ENCODE measurements at regions not wholly inside any gene's neighbourhood (a gene's known extent, or its start where the extent isn't known, plus 50 kb on each side); places are given as distances from the start of the nearest gene placed in this dataset.

DNA sequence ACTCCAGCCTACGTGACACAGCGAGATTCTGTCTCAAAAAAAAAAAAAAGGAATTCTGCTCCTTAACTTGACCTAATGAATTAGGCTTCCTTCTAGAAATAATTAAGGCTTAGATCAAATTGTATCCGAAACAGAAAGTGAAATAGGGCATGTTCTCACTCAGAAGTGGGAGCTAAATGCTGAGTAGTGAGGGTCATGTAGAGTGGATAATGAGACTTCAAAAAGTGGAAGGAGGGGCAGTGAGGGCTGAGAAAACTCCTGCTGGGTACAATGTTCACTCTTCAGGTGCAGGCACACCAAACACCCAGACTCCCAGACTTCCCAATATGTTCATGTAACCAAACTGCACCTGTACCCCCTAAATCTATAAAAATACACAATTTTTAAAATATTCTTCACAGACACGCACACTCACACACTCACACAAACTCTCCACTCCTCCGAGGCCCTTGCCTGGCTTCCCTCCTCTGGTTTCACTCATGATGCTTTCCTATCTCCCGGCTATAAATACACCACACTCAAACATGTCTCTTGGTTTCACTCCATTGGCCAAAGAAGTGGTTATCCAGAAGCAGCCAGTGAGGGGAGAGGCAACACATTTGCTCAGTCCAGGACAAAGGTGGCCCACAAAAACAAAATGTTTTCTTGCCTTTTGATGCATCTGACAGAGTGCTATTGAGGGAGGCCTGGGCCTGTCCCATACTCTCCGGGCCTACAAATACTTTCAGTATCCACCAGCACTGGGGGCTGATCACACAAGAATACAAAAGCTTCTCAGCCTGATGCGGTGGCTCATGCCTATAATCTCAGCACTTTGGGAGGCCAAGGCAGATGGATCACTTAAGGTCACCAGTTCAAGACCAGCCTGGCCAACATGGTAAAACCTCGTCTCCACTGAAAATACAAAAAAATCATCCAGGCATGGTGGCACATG is 249.2 kb downstream of the TOMM20 start:
- H3K27me3 Mint-ChIP-seq (ENCODE audit: low read depth, unreplicated experiment), result peaks cover 18% of the 10 kb centered on the region
- peaks cover 2% of the 10 kb centered on the region for H3K36me3 Mint-ChIP-seq (ENCODE audit: low read depth, unreplicated experiment)
- Histone ChIP-seq H3K36me3 (ENCODE audit: insufficient read depth, low read length) (no peaks in the 10 kb centered on the region), H3K79me2 (ENCODE audit: insufficient read depth, low read length) (no peaks in the 10 kb centered on the region), H3K4me1 (ENCODE audit: insufficient read depth, low read length) (no peaks in the 10 kb centered on the region), H2AFZ (ENCODE audit: low read depth, low read length) (no peak overlapping the region), H4K20me1 (ENCODE audit: insufficient read depth, low read length) (no peaks in the 10 kb centered on the region), H3K27ac (ENCODE audit: low read depth, low read length) (no peak overlapping the region), H3K9me3 (ENCODE audit: insufficient read depth, low read depth, low read length) (no peaks in the 10 kb centered on the region), H3K9ac (ENCODE audit: low read length) (no peak overlapping the region), H3K4me3 (ENCODE audit: insufficient read depth, low read depth, low read length) (no peak overlapping the region), H3K4me2 (ENCODE audit: low read length) (no peak overlapping the region), H3K27me3 (ENCODE audit: insufficient read depth, low read length) (no peaks in the 10 kb centered on the region)
- DNase-seq (ENCODE audit: low read depth) (no peak), FAIRE-seq (no peak)
- no peak overlapping the region for H3K4me3 Mint-ChIP-seq (ENCODE audit: unreplicated experiment)
- TF ChIP-seq CTCF (IDR thresholded peaks at IDR 0.05; ENCODE audit: insufficient read depth, low read depth, low read length), result no peak
- TF ChIP-seq EZH2 (IDR thresholded peaks at IDR 0.05; ENCODE audit: insufficient read depth, low read length), result no peak
- H3K27ac Mint-ChIP-seq (ENCODE audit: unreplicated experiment), result peak overlapping the region; percentile 18
- peaks cover 18% of the 10 kb centered on the region for H3K4me1 Mint-ChIP-seq (ENCODE audit: low read depth, unreplicated experiment)
- peaks cover 13% of the 10 kb centered on the region for H3K9me3 Mint-ChIP-seq (ENCODE audit: unreplicated experiment)

GRCh38 chr1:234878288-234878687 is 250.3 kb downstream of the TOMM20 start:
- H3K27me3 ChIP-seq (ENCODE audit: insufficient read depth, low read length), result no peaks in the 10 kb centered on the region
- FAIRE-seq (no peak), DNase-seq (ENCODE audit: low read depth) (no peak)
- H3K27ac Mint-ChIP-seq (ENCODE audit: unreplicated experiment), result no peak overlapping the region
- H4K20me1 ChIP-seq (ENCODE audit: insufficient read depth, low read length), result no peaks in the 10 kb centered on the region
- no peak overlapping the region for H3K9ac ChIP-seq (ENCODE audit: low read length)
- TF ChIP-seq CTCF (IDR thresholded peaks at IDR 0.05; ENCODE audit: insufficient read depth, low read depth, low read length) (no peak), EZH2 (IDR thresholded peaks at IDR 0.05; ENCODE audit: insufficient read depth, low read length) (no peak)
- H3K36me3 Mint-ChIP-seq (ENCODE audit: low read depth, unreplicated experiment), result no peaks in the 10 kb centered on the region
- no peaks in the 10 kb centered on the region for H3K79me2 ChIP-seq (ENCODE audit: insufficient read depth, low read length)
- H3K4me1 Mint-ChIP-seq (ENCODE audit: low read depth, unreplicated experiment), result peaks cover 18% of the 10 kb centered on the region
- no peaks in the 10 kb centered on the region for H3K36me3 ChIP-seq (ENCODE audit: insufficient read depth, low read length)
- H3K9me3 ChIP-seq (ENCODE audit: insufficient read depth, low read depth, low read length), result no peaks in the 10 kb centered on the region
- H3K9me3 Mint-ChIP-seq (ENCODE audit: unreplicated experiment), result peaks cover 9% of the 10 kb centered on the region
- H3K27ac ChIP-seq (ENCODE audit: low read depth, low read length), result no peak overlapping the region
- H3K4me3 Mint-ChIP-seq (ENCODE audit: unreplicated experiment), result no peak overlapping the region
- H3K4me3 ChIP-seq (ENCODE audit: insufficient read depth, low read depth, low read length), result no peak overlapping the region
- peaks cover 10% of the 10 kb centered on the region for H3K27me3 Mint-ChIP-seq (ENCODE audit: low read depth, unreplicated experiment)
- H3K4me1 ChIP-seq (ENCODE audit: insufficient read depth, low read length), result no peaks in the 10 kb centered on the region
- no peak overlapping the region for H2AFZ ChIP-seq (ENCODE audit: low read depth, low read length)
- no peak overlapping the region for H3K4me2 ChIP-seq (ENCODE audit: low read length)

GRCh38 chr1:234877761-234878160 is 250.9 kb downstream of the TOMM20 start:
- no peaks in the 10 kb centered on the region for H3K79me2 ChIP-seq (ENCODE audit: insufficient read depth, low read length)
- H3K27ac ChIP-seq (ENCODE audit: low read depth, low read length), result no peak overlapping the region
- no peaks in the 10 kb centered on the region for H3K9me3 ChIP-seq (ENCODE audit: insufficient read depth, low read depth, low read length)
- Mint-ChIP-seq H3K27ac (ENCODE audit: unreplicated experiment) (no peak overlapping the region), H3K4me1 (ENCODE audit: low read depth, unreplicated experiment) (peaks cover 17% of the 10 kb centered on the region), H3K27me3 (ENCODE audit: low read depth, unreplicated experiment) (peaks cover 8% of the 10 kb centered on the region), H3K4me3 (ENCODE audit: unreplicated experiment) (no peak overlapping the region), H3K9me3 (ENCODE audit: unreplicated experiment) (peaks cover 7% of the 10 kb centered on the region), H3K36me3 (ENCODE audit: low read depth, unreplicated experiment) (no peaks in the 10 kb centered on the region)
- H3K9ac ChIP-seq (ENCODE audit: low read length), result no peak overlapping the region
- no peaks in the 10 kb centered on the region for H4K20me1 ChIP-seq (ENCODE audit: insufficient read depth, low read length)
- TF ChIP-seq EZH2 (IDR thresholded peaks at IDR 0.05; ENCODE audit: insufficient read depth, low read length) (no peak), CTCF (IDR thresholded peaks at IDR 0.05; ENCODE audit: insufficient read depth, low read depth, low read length) (no peak)
- H3K27me3 ChIP-seq (ENCODE audit: insufficient read depth, low read length), result no peaks in the 10 kb centered on the region
- no peaks in the 10 kb centered on the region for H3K4me1 ChIP-seq (ENCODE audit: insufficient read depth, low read length)
- no peaks in the 10 kb centered on the region for H3K36me3 ChIP-seq (ENCODE audit: insufficient read depth, low read length)
- FAIRE-seq (no peak), DNase-seq (ENCODE audit: low read depth) (no peak)
- no peak overlapping the region for H3K4me2 ChIP-seq (ENCODE audit: low read length)
- H3K4me3 ChIP-seq (ENCODE audit: insufficient read depth, low read depth, low read length), result no peak overlapping the region
- no peak overlapping the region for H2AFZ ChIP-seq (ENCODE audit: low read depth, low read length)

All from astrocyte (in vitro differentiated cells and primary cell).